ENCODE measurements at regions not wholly inside any gene's neighbourhood (a gene's known extent, or its start where the extent isn't known, plus 50 kb on each side); places are given as distances from the start of the nearest gene placed in this dataset.
"Not testable (repeated sequence)": the region's sequence is repeated elsewhere in the genome, so short reads cannot be mapped to it uniquely, and the experiment has no call there.

DNA sequence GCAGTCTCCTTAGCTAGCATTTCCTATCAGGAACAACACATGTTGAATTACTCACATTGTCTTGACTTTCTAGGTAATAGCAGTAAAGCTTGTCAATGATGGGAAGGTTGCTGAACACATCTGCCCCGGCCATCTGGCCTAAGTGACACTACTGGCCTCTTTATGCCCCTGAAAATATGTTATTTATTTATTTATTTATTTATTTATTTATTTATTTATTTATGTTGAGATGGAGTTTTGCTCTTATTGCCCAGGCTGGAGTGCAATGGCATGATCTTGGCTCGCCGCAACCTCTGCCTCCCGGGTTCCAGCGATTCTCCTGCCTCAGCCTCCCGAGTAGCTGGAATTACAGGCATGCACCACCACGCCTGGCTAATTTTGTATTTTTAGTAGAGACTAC, 95.9 kb upstream of the ERCC6L2 start:
- not testable (repeated sequence) for TF ChIP-seq POLR2AphosphoS5 (IDR thresholded peaks at IDR 0.05; ENCODE audit: low read depth)
- TF ChIP-seq, protein P1, sequence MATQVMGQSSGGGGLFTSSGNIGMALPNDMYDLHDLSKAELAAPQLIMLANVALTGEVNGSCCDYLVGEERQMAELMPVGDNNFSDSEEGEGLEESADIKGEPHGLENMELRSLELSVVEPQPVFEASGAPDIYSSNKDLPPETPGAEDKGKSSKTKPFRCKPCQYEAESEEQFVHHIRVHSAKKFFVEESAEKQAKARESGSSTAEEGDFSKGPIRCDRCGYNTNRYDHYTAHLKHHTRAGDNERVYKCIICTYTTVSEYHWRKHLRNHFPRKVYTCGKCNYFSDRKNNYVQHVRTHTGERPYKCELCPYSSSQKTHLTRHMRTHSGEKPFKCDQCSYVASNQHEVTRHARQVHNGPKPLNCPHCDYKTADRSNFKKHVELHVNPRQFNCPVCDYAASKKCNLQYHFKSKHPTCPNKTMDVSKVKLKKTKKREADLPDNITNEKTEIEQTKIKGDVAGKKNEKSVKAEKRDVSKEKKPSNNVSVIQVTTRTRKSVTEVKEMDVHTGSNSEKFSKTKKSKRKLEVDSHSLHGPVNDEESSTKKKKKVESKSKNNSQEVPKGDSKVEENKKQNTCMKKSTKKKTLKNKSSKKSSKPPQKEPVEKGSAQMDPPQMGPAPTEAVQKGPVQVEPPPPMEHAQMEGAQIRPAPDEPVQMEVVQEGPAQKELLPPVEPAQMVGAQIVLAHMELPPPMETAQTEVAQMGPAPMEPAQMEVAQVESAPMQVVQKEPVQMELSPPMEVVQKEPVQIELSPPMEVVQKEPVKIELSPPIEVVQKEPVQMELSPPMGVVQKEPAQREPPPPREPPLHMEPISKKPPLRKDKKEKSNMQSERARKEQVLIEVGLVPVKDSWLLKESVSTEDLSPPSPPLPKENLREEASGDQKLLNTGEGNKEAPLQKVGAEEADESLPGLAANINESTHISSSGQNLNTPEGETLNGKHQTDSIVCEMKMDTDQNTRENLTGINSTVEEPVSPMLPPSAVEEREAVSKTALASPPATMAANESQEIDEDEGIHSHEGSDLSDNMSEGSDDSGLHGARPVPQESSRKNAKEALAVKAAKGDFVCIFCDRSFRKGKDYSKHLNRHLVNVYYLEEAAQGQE (IDR thresholded peaks at IDR 0.05; ENCODE audit: unreplicated experiment) = not testable (repeated sequence)
- TF ChIP-seq, protein P2, sequence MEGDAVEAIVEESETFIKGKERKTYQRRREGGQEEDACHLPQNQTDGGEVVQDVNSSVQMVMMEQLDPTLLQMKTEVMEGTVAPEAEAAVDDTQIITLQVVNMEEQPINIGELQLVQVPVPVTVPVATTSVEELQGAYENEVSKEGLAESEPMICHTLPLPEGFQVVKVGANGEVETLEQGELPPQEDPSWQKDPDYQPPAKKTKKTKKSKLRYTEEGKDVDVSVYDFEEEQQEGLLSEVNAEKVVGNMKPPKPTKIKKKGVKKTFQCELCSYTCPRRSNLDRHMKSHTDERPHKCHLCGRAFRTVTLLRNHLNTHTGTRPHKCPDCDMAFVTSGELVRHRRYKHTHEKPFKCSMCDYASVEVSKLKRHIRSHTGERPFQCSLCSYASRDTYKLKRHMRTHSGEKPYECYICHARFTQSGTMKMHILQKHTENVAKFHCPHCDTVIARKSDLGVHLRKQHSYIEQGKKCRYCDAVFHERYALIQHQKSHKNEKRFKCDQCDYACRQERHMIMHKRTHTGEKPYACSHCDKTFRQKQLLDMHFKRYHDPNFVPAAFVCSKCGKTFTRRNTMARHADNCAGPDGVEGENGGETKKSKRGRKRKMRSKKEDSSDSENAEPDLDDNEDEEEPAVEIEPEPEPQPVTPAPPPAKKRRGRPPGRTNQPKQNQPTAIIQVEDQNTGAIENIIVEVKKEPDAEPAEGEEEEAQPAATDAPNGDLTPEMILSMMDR (conservative IDR thresholded peaks at IDR 0.05; ENCODE audit: low read depth in 2 of 2) = not testable (repeated sequence)

Measured in GM23338 (cell line).